Gastrocnemius medialis (tissue), 4 donors: ENCODE measurements at regions not wholly inside any gene's neighbourhood (a gene's known extent, or its start where the extent isn't known, plus 50 kb on each side); places are given as distances from the start of the nearest gene placed in this dataset.

ENCODE experiments used
- ATAC-seq, 2 donors: fragments of 150-250 bp; one replicate each; pipeline ENCODE4 v1.9.1; 2016
- DNase-seq, 2 donors: peaks; one replicate each; pipeline ENCODE4 v3.0.0-alpha.2; 2019
- H3K27ac ChIP-seq, 4 donors: fragments of 200-600 bp; sonication (generic); 1 replicate in 1 of 4; 2 replicates in 3 of 4; pipeline ENCODE4 v1.5.1; 2016 to 2018; ENCODE audit warnings: mild to moderate bottlenecking in 2 of 4, moderate library complexity in 1 of 4
- H3K27me3 ChIP-seq, 3 donors: fragments of 200-600 bp; sonication (generic) in 2 of 3; 1 replicate in 1 of 3; 2 replicates in 2 of 3; pipeline versions ENCODE4 v1.5.1 to v1.6.0; 2016 to 2019; ENCODE audit warnings: mild to moderate bottlenecking in 1 of 3, moderate library complexity in 1 of 3
- H3K36me3 ChIP-seq, 2 donors: fragments of 200-600 bp; sonication (generic) in 1 of 2; one replicate each; pipeline ENCODE4 v1.5.1; 2017 to 2018
- H3K4me1 ChIP-seq, 2 donors: fragments of 200-600 bp; sonication (generic) in 1 of 2; one replicate each; pipeline ENCODE4 v1.5.1; 2016 to 2017; ENCODE audit warnings: mild to moderate bottlenecking in 2 of 2
- H3K4me3 ChIP-seq, 4 donors: fragments of 200-600 bp; sonication (generic) in 3 of 4; 1 replicate in 1 of 4; 2 replicates in 3 of 4; pipeline ENCODE4 v1.5.1; 2016 to 2019; ENCODE audit warnings: mild to moderate bottlenecking in 2 of 4
- H3K9me3 ChIP-seq, 3 donors: fragments of 200-600 bp; sonication (generic) in 2 of 3; 1 replicate in 1 of 3; 2 replicates in 2 of 3; pipeline ENCODE4 v1.5.1; 2016 to 2019
- POLR2A ChIP-seq, 2 donors: fragments of 450-650 bp; IDR thresholded peaks; one replicate each; pipeline ENCODE4 v1.6.1; 2017; ENCODE audit warnings: antibody characterized with exemption in 2 of 2, mild to moderate bottlenecking in 2 of 2, moderate library complexity in 2 of 2
- in situ Hi-C, 4 donors: fragments of 200-750 bp; cut with MboI; loops; one replicate each; pipeline versions ENCODE4 v1.15.0 to v1.8.0; 2017; ENCODE audit warnings: low sequenced_read_pairs in 4 of 4
- intact Hi-C: fragments of 100-400 bp; cut with DNase I; formaldehyde crosslinking; loops from one replicate; pipeline ENCODE4 v1.15.1; 2023; ENCODE audit warnings: low total_unique reads
- TF ChIP-seq, protein P1 (sequence below), 5 experiments: fragments of 450-650 bp in 3 of 5; fragments of 200-600 bp in 2 of 5; sonication (generic) in 2 of 5; IDR thresholded peaks in 4 of 5; conservative IDR thresholded peaks in 1 of 5; 1 replicate in 4 of 5; 2 replicates in 1 of 5; pipeline ENCODE4 v1.5.1; 2016 to 2019; ENCODE audit warnings: antibody characterized with exemption in 5 of 5, mild to moderate bottlenecking in 3 of 5, moderate library complexity in 3 of 5

- in situ Hi-C loops (no loop called here), intact Hi-C loops (no loop called here)
- DNase-seq (no peak), ATAC-seq (no peak)
- H3K27me3 ChIP-seq = no peaks in the 10 kb centered on the region
- H3K27ac ChIP-seq = no peak overlapping the region
- no peak overlapping the region for H3K4me3 ChIP-seq
- H3K36me3 ChIP-seq = no peaks in the 10 kb centered on the region
- H3K4me1 ChIP-seq = no peaks in the 10 kb centered on the region
- H3K9me3 ChIP-seq = no peaks in the 10 kb centered on the region
- no peak for TF ChIP-seq POLR2A (IDR thresholded peaks at IDR 0.05)
Measured at GRCh38 chr10:1952126-1953095, 215.1 kb upstream of the ADARB2 start.

DNA sequence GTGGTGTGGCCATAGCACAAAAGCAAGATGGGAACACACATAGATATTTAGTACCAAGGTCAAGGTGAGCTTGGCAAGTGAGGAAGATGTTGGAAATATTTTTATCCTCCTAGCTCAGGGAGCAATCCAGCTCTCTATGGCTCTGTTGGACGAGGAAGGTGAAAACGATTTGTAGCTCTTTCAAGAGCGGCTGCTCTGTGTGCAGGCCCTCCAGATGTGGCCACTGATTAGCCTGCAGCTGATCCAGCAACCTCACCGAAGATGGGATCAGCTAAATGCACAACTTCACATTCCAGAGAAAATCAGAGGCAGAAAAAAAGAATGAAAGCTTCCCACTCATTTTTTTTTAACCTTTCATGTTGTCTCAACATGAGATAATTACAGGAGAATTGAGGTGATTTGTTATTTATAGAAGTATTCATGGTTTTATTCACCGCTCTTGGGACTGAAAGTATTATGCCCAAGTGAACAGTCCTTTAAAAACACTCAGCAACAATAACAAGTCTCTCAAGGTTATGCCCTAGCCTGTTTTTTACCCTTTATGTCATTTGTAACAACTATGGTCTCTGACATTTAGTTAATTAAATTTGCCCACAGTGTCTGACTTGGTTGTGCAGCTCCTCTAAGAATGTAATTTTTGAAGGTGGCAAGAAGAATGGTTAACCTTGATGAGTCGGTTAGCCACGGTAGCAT is 213.6 kb upstream of the ADARB2 start:
- in situ Hi-C loops = no loop called here

DNA sequence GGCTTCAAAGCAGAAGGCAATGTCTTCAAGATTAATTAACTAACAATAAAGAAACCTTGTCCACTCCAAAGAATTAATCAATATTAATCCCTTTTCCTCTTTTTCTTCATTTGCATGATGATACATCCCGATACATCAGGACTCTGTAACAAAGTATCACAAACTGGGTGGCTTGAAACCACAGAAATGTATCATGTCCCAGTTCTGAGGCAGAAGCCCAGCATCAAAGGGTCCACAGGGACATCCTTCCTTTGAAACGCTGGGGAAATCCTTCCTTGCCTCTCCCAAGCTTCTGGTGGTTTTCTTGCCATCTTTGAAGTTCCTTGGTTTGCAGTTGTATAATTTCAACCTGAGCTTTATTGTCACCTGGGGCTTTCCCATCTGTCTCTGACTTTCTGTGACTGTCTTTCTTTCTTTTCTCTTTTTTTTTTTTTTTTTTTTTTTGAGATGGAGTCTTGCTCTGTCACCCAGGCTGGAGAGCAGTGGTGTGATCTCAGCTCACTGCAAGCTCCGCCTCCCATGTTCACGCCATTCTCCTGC is 210.2 kb upstream of the ADARB2 start:
- DNase-seq = no peak
- ATAC-seq = no peak
- Histone ChIP-seq H3K4me3 (no peak overlapping the region), H3K36me3 (no peaks in the 10 kb centered on the region), H3K9me3 (no peaks in the 10 kb centered on the region), H3K27ac (no peak overlapping the region), H3K27me3 (no peaks in the 10 kb centered on the region), H3K4me1 (no peaks in the 10 kb centered on the region)
- no peak for TF ChIP-seq POLR2A (IDR thresholded peaks at IDR 0.05)
- TF ChIP-seq, protein P1, sequence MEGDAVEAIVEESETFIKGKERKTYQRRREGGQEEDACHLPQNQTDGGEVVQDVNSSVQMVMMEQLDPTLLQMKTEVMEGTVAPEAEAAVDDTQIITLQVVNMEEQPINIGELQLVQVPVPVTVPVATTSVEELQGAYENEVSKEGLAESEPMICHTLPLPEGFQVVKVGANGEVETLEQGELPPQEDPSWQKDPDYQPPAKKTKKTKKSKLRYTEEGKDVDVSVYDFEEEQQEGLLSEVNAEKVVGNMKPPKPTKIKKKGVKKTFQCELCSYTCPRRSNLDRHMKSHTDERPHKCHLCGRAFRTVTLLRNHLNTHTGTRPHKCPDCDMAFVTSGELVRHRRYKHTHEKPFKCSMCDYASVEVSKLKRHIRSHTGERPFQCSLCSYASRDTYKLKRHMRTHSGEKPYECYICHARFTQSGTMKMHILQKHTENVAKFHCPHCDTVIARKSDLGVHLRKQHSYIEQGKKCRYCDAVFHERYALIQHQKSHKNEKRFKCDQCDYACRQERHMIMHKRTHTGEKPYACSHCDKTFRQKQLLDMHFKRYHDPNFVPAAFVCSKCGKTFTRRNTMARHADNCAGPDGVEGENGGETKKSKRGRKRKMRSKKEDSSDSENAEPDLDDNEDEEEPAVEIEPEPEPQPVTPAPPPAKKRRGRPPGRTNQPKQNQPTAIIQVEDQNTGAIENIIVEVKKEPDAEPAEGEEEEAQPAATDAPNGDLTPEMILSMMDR (IDR thresholded peaks at IDR 0.05 in 4 of 5, conservative IDR thresholded peaks at IDR 0.05 in 1 of 5) = no peak
- in situ Hi-C loops = no loop called here
- intact Hi-C loops = no loop called here

More for the DNA sequence above, 213.6 kb upstream of the ADARB2 start:
- Histone ChIP-seq H3K4me3 (no peak overlapping the region), H3K36me3 (no peaks in the 10 kb centered on the region), H3K27ac (no peak overlapping the region), H3K9me3 (no peaks in the 10 kb centered on the region), H3K27me3 (no peaks in the 10 kb centered on the region), H3K4me1 (no peaks in the 10 kb centered on the region)
- no peak for TF ChIP-seq POLR2A (IDR thresholded peaks at IDR 0.05)
- TF ChIP-seq, protein P1 (IDR thresholded peaks at IDR 0.05 in 4 of 5, conservative IDR thresholded peaks at IDR 0.05 in 1 of 5) = no peak
- DNase-seq (no peak), ATAC-seq (no peak)
- intact Hi-C loops = no loop called here

DNA sequence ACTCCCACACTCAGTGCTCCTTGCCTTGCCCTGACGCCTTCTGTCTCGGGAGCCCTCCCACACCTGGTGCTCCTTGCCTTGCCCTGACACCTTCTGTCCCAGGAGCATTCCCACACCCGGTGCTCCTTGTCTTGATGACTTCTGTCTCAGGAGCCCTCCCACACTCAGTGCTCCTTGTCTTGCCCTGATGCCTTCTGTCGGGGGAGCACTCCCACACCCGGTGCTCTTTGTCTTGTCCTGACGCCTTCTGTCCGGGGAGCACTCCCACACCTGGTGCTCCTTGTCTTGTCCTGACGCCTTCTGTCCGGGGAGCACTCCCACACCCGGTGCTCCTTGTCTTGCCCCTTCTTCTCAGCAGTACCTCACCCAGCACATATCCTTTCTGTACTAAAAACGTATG is 207.2 kb upstream of the ADARB2 start:
- H3K27me3 ChIP-seq = no peaks in the 10 kb centered on the region
- H3K4me1 ChIP-seq = no peaks in the 10 kb centered on the region
- H3K27ac ChIP-seq = no peak overlapping the region
- TF ChIP-seq, protein P1 (IDR thresholded peaks at IDR 0.05 in 4 of 5, conservative IDR thresholded peaks at IDR 0.05 in 1 of 5) = no peak
- no peak for TF ChIP-seq POLR2A (IDR thresholded peaks at IDR 0.05)
- H3K36me3 ChIP-seq = no peaks in the 10 kb centered on the region
- no peaks in the 10 kb centered on the region for H3K9me3 ChIP-seq
- ATAC-seq (no peak), DNase-seq (no peak)
- H3K4me3 ChIP-seq = no peak overlapping the region
- in situ Hi-C loops = no loop called here
- intact Hi-C loops = no loop called here

DNA sequence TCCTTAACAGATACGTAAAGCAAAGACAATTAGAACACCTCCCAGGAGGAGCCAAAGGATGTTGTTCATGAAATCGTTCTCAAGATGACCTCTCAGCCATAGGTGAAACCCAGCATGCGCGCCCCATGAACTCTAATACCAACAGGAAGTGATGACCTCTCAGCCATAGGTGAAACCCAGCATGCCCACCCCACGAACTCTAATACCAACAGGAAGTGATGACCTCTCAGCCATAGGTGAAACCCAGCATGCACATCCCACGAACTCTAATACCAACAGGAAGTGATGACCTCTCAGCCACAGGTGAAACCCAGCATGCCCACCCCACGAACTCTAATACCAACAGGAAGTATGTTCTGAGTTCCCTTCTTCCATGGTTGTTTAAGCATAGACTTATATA is 205.2 kb upstream of the ADARB2 start:
- Histone ChIP-seq H3K27me3 (no peaks in the 10 kb centered on the region), H3K4me3 (no peak overlapping the region), H3K9me3 (no peaks in the 10 kb centered on the region), H3K4me1 (no peaks in the 10 kb centered on the region), H3K27ac (no peak overlapping the region), H3K36me3 (no peaks in the 10 kb centered on the region)
- TF ChIP-seq, protein P1 (IDR thresholded peaks at IDR 0.05 in 4 of 5, conservative IDR thresholded peaks at IDR 0.05 in 1 of 5) = no peak
- no peak for TF ChIP-seq POLR2A (IDR thresholded peaks at IDR 0.05)
- ATAC-seq (no peak), DNase-seq (no peak)
- in situ Hi-C loops = no loop called here
- intact Hi-C loops = no loop called here
